B cell (primary cell): ENCODE measurements at regions not wholly inside any gene's neighbourhood (a gene's known extent, or its start where the extent isn't known, plus 50 kb on each side); places are given as distances from the start of the nearest gene placed in this dataset.

Experiments
- ATAC-seq: fragments of 200-7000 bp; cut with Tn5 transposase; one replicate; pipeline ENCODE4 v1.10.0; 2021; ENCODE audit warnings: low read depth, mild to moderate bottlenecking, moderate number of reproducible peaks, moderate library complexity
- CTCF ChIA-PET: fragments of 350-600 bp; sonication (Branson Sonifier 250); formaldehyde crosslinking; loops from one replicate; lab custom pipeline; 2021; ENCODE audit warnings: antibody characterized with exemption, inconsistent platforms; lab: Charles Lee
- POLR2A ChIA-PET: fragments of 350-600 bp; sonication (Branson Sonifier 250); formaldehyde crosslinking; loops from one replicate; lab custom pipeline; 2021; ENCODE audit warnings: antibody characterized with exemption; lab: Charles Lee
- DNase-seq: peaks from one replicate; pipeline ENCODE4 v3.0.0; 2013
- H2AFZ ChIP-seq: 2 replicates; pipeline ENCODE4 v1.6.1; 2012; ENCODE audit warnings: mild to moderate bottlenecking, low read depth, low read length; ENCODE audit not compliant: insufficient read depth, poor library complexity, severe bottlenecking
- H3K27ac ChIP-seq, 2 donors: 1 replicate in 1 of 2; 2 replicates in 1 of 2; pipeline ENCODE4 v1.5.1; 2012 to 2013; ENCODE audit warnings: low read length in 2 of 2, mild to moderate bottlenecking in 2 of 2, moderate library complexity in 1 of 2
- H3K27me3 ChIP-seq, 4 experiments: fragments of 200-600 bp in 1 of 4; sonication (generic) in 1 of 4; replicated peaks in 1 of 4; 1 replicate in 2 of 4; 2 replicates in 2 of 4; pipeline versions ENCODE4 v1.6.1 to v1.7.0; 2013 to 2016; ENCODE audit warnings: low read length in 3 of 4, mild to moderate bottlenecking in 2 of 4, mixed read lengths in 1 of 4, moderate library complexity in 1 of 4; ENCODE audit not compliant: insufficient read depth in 4 of 4, control insufficient read depth in 3 of 4; ENCODE audit errors: control extremely low read depth in 1 of 4
- H3K36me3 ChIP-seq, 2 experiments: replicated peaks in 1 of 2; 1 replicate in 1 of 2; 2 replicates in 1 of 2; pipeline versions ENCODE4 v1.6.1 to v1.7.1; 2013; ENCODE audit warnings: low read length in 1 of 2; ENCODE audit not compliant: insufficient read depth in 2 of 2, control insufficient read depth in 1 of 2; ENCODE audit errors: control extremely low read depth in 1 of 2, extremely low read depth in 1 of 2
- H3K4me1 ChIP-seq, 2 donors: fragments of 200-600 bp in 1 of 2; sonication (generic) in 1 of 2; 1 replicate in 1 of 2; 2 replicates in 1 of 2; pipeline versions ENCODE4 v1.5.1 to v1.6.1; 2013 to 2017; ENCODE audit warnings: low read length in 2 of 2; ENCODE audit not compliant: control insufficient read depth in 2 of 2, insufficient read depth in 2 of 2
- H3K4me2 ChIP-seq: replicated peaks from 2 replicates; pipeline ENCODE3; 2012; ENCODE audit warnings: mild to moderate bottlenecking, low read depth, low read length; ENCODE audit not compliant: poor library complexity, severe bottlenecking
- H3K4me3 ChIP-seq, 5 experiments: fragments of 200-600 bp in 1 of 5; sonication (generic) in 1 of 5; 1 replicate in 3 of 5; 2 replicates in 2 of 5; pipeline versions ENCODE4 v1.5.1 to v1.7.0; 2011 to 2016; ENCODE audit warnings: low read length in 4 of 5, mild to moderate bottlenecking in 4 of 5, low read depth in 2 of 5, control low read depth in 1 of 5, moderate library complexity in 1 of 5; ENCODE audit not compliant: insufficient read depth in 1 of 5; ENCODE audit errors: control extremely low read depth in 1 of 5, extremely low read depth in 1 of 5
- H3K79me2 ChIP-seq: fragments of 200-600 bp; sonication (generic); one replicate; pipeline ENCODE4 v1.6.0; 2016; ENCODE audit warnings: low read length; ENCODE audit not compliant: control insufficient read depth, insufficient read depth
- H3K9ac ChIP-seq: fragments of 200-600 bp; sonication (generic); 2 replicates; pipeline ENCODE4 v1.6.1; 2017; ENCODE audit warnings: mild to moderate bottlenecking, low read length, moderate library complexity
- H3K9me3 ChIP-seq, 3 donors: one replicate each; pipeline versions ENCODE4 v1.6.1 to v1.7.1; 2013; ENCODE audit warnings: low read length in 2 of 3; ENCODE audit not compliant: control insufficient read depth in 2 of 3, insufficient read depth in 1 of 3; ENCODE audit errors: control extremely low read depth in 1 of 3
- H4K20me1 ChIP-seq: 2 replicates; pipeline ENCODE4 v1.6.0; 2012; ENCODE audit warnings: mild to moderate bottlenecking, low read length; ENCODE audit not compliant: insufficient read depth, control insufficient read depth, poor library complexity, severe bottlenecking
- H3K27ac Mint-ChIP-seq: one replicate; pipeline ENCODE4 v1.8.0; 2021; ENCODE audit warnings: mixed read lengths
- H3K27me3 Mint-ChIP-seq: one replicate; pipeline ENCODE4 v1.8.0; 2021; ENCODE audit warnings: mixed read lengths
- H3K4me1 Mint-ChIP-seq: one replicate; pipeline ENCODE4 v1.8.0; 2021; ENCODE audit warnings: mixed read lengths
- H3K4me3 Mint-ChIP-seq: one replicate; pipeline ENCODE4 v1.8.0; 2021; ENCODE audit warnings: mixed read lengths
- H3K9me3 Mint-ChIP-seq: one replicate; pipeline ENCODE4 v1.8.0; 2022; ENCODE audit warnings: mixed read lengths; ENCODE audit not compliant: insufficient read depth
- CTCF ChIP-seq: fragments of 200-600 bp; IDR thresholded peaks from one replicate; pipeline ENCODE4 v1.8.0; 2022; ENCODE audit warnings: antibody characterized with exemption, mild to moderate bottlenecking
- EZH2 ChIP-seq: IDR thresholded peaks from 2 replicates; pipeline ENCODE4 v1.6.1; 2012; ENCODE audit warnings: borderline replicate concordance, low read depth, mild to moderate bottlenecking, moderate library complexity, low read length; ENCODE audit not compliant: insufficient read depth, poor library complexity, severe bottlenecking
- WGBS: methylation state at CpG from one replicate; pipeline ENCODE4 v1.1.5; 2013; ENCODE audit warnings: missing lambda C conversion rate; ENCODE audit not compliant: insufficient coverage; 5-methylcytosine and 5-hydroxymethylcytosine counted together
- intact Hi-C: fragments of 100-400 bp; cut with micrococcal nuclease; formaldehyde crosslinking; loops from one replicate; pipeline ENCODE4 v1.10.0; 2022

- CTCF ChIA-PET = no interaction called here
- Histone ChIP-seq H3K36me3 (no peaks in the 10 kb centered on the region), H3K4me1 (no peaks in the 10 kb centered on the region), H3K27me3 (no peaks in the 10 kb centered on the region), H3K9ac (no peak overlapping the region), H3K4me3 (no peak overlapping the region), H3K9me3 (no peaks in the 10 kb centered on the region), H3K4me2 (no peak overlapping the region), H2AFZ (no peak overlapping the region), H4K20me1 (no peaks in the 10 kb centered on the region), H3K27ac (no peak overlapping the region), H3K79me2 (no peaks in the 10 kb centered on the region)
- ATAC-seq (no peak), DNase-seq (no peak)
- H3K27ac Mint-ChIP-seq = no peak overlapping the region
- peaks cover 6% of the 10 kb centered on the region for H3K27me3 Mint-ChIP-seq
- TF ChIP-seq CTCF (no peak), EZH2 (no peak)
- H3K4me1 Mint-ChIP-seq = no peaks in the 10 kb centered on the region
- POLR2A ChIA-PET = no interaction called here
- H3K9me3 Mint-ChIP-seq = no peaks in the 10 kb centered on the region
- intact Hi-C loops = no loop called here
- H3K4me3 Mint-ChIP-seq = no peak overlapping the region
Observed at GRCh38 chrX:46321676-46322075, 223.5 kb downstream of the ZNF674 start.

- ATAC-seq = no peak
- no peak overlapping the region for H3K27ac Mint-ChIP-seq
- Histone ChIP-seq H4K20me1 (no peaks in the 10 kb centered on the region), H3K27me3 (no peaks in the 10 kb centered on the region), H2AFZ (no peak overlapping the region), H3K4me2 (no peak overlapping the region), H3K9ac (no peak overlapping the region), H3K9me3 (no peaks in the 10 kb centered on the region), H3K4me1 (no peaks in the 10 kb centered on the region), H3K36me3 (no peaks in the 10 kb centered on the region), H3K4me3 (no peak overlapping the region), H3K27ac (no peak overlapping the region), H3K79me2 (no peaks in the 10 kb centered on the region)
- DNase-seq = no peak
- H3K27me3 Mint-ChIP-seq = peaks cover 6% of the 10 kb centered on the region
- H3K4me3 Mint-ChIP-seq = no peak overlapping the region
- H3K4me1 Mint-ChIP-seq = no peaks in the 10 kb centered on the region
- CTCF ChIA-PET = no interaction called here
- no peaks in the 10 kb centered on the region for H3K9me3 Mint-ChIP-seq
- no CpG with 5 or more reads among the region's 1 CpG for WGBS
- POLR2A ChIA-PET = no interaction called here
- TF ChIP-seq EZH2 (no peak), CTCF (no peak)
- intact Hi-C loops = no loop called here
Observed at GRCh38 chrX:46319750-46320149, 225.5 kb downstream of the ZNF674 start.
